ENCODE measurements at regions not wholly inside any gene's neighbourhood (a gene's known extent, or its start where the extent isn't known, plus 50 kb on each side); places are given as distances from the start of the nearest gene placed in this dataset.
A peak's percentile ranks its signal among the peaks of the same experiment; 100 is the strongest.

GRCh38 chr6:30829033-30829432 lies 55.3 kb upstream of the DDR1 start:
- no TSS peak for BruUV-seq (replicated peaks)
- intact Hi-C loops (cut with micrococcal nuclease; ENCODE audit: unreplicated experiment) = loop anchor here (2.0 kb wide), 1 partner anchor 258 kb away; no protein-coding TSS in a partner anchor
- H3K4me2 ChIP-seq (ENCODE audit: low read length) = no peak overlapping the region
- H3K27ac ChIP-seq (ENCODE audit: low read depth, low read length, poor library complexity, severe bottlenecking) = no peak overlapping the region
- no peaks in the 10 kb centered on the region for H3K9me3 ChIP-seq (ENCODE audit: low read length)
- no peaks in the 10 kb centered on the region for H3K36me3 ChIP-seq (ENCODE audit: insufficient read depth, low read length)
- H3K4me3 ChIP-seq (ENCODE audit: low read depth, low read length, poor library complexity, severe bottlenecking) = no peak overlapping the region
- CTCF ChIA-PET (ENCODE audit: unreplicated experiment) = interaction anchor here (1.1 kb wide), 1 partner anchor 242 kb away, joined by 3 read pairs; no protein-coding TSS in a partner anchor
- TF ChIP-seq, protein P1, sequence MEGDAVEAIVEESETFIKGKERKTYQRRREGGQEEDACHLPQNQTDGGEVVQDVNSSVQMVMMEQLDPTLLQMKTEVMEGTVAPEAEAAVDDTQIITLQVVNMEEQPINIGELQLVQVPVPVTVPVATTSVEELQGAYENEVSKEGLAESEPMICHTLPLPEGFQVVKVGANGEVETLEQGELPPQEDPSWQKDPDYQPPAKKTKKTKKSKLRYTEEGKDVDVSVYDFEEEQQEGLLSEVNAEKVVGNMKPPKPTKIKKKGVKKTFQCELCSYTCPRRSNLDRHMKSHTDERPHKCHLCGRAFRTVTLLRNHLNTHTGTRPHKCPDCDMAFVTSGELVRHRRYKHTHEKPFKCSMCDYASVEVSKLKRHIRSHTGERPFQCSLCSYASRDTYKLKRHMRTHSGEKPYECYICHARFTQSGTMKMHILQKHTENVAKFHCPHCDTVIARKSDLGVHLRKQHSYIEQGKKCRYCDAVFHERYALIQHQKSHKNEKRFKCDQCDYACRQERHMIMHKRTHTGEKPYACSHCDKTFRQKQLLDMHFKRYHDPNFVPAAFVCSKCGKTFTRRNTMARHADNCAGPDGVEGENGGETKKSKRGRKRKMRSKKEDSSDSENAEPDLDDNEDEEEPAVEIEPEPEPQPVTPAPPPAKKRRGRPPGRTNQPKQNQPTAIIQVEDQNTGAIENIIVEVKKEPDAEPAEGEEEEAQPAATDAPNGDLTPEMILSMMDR (conservative IDR thresholded peaks at IDR 0.05; ENCODE audit: low read length) = no peak
- TF ChIP-seq EZH2phosphoT487 (IDR thresholded peaks at IDR 0.05; ENCODE audit: borderline replicate concordance, low read depth, low read length) = no peak
- H2AFZ ChIP-seq (ENCODE audit: low read length) = no peak overlapping the region
- H3K79me2 ChIP-seq (ENCODE audit: insufficient read depth, low read depth, low read length) = no peaks in the 10 kb centered on the region
- DNase-seq (ENCODE audit: low spot score) = no peak
- POLR2A ChIA-PET = interaction anchor here (2.2 kb wide), 1 partner anchor 54 kb away, joined by 8 read pairs; no protein-coding TSS in a partner anchor
- no peaks in the 10 kb centered on the region for H4K20me1 ChIP-seq (ENCODE audit: insufficient read depth, low read length)
- no peaks in the 10 kb centered on the region for H3K9me2 ChIP-seq (ENCODE audit: insufficient read depth, low read length)
- H3K4me1 ChIP-seq (ENCODE audit: insufficient read depth, low read length, poor library complexity, severe bottlenecking) = peaks cover 11% of the 10 kb centered on the region

- H2AFZ ChIP-seq (ENCODE audit: low read length) = no peak overlapping the region
Measured at GRCh38 chr6:30828027-30828962, 56.0 kb upstream of the DDR1 start.

More at GRCh38 chr6:30828027-30828962, 56.0 kb upstream of the DDR1 start:
- Histone ChIP-seq H3K79me2 (ENCODE audit: insufficient read depth, low read depth, low read length) (no peaks in the 10 kb centered on the region), H3K9me3 (ENCODE audit: low read length) (no peaks in the 10 kb centered on the region), H3K4me3 (ENCODE audit: low read depth, low read length, poor library complexity, severe bottlenecking) (no peak overlapping the region), H3K9me2 (ENCODE audit: insufficient read depth, low read length) (no peaks in the 10 kb centered on the region), H3K36me3 (ENCODE audit: insufficient read depth, low read length) (no peaks in the 10 kb centered on the region), H3K27ac (ENCODE audit: low read depth, low read length, poor library complexity, severe bottlenecking) (no peak overlapping the region), H3K4me1 (ENCODE audit: insufficient read depth, low read length, poor library complexity, severe bottlenecking) (peaks cover 11% of the 10 kb centered on the region), H4K20me1 (ENCODE audit: insufficient read depth, low read length) (no peaks in the 10 kb centered on the region), H3K4me2 (ENCODE audit: low read length) (no peak overlapping the region)
- CTCF ChIA-PET (ENCODE audit: unreplicated experiment) = interaction anchor here (1.1 kb wide), 1 partner anchor 242 kb away, joined by 3 read pairs; no protein-coding TSS in a partner anchor
- no TSS peak for BruUV-seq (replicated peaks)
- POLR2A ChIA-PET = interaction anchor here (0.7 to 2.2 kb wide), 2 partner anchors 54 to 55 kb away, joined by 5 to 8 read pairs; no protein-coding TSS in a partner anchor
- TF ChIP-seq EZH2phosphoT487 (IDR thresholded peaks at IDR 0.05; ENCODE audit: borderline replicate concordance, low read depth, low read length) = no peak
- TF ChIP-seq, protein P1 (conservative IDR thresholded peaks at IDR 0.05; ENCODE audit: low read length) = peak; percentile 96
- intact Hi-C loops (cut with micrococcal nuclease; ENCODE audit: unreplicated experiment) = loop anchor here (1.0 to 2.0 kb wide), 3 partner anchors 49 to 259 kb away; partner anchors contain the start of gene VARS2
- peak; percentile 77 for DNase-seq (ENCODE audit: low spot score)
